ENCODE measurements at regions not wholly inside any gene's neighbourhood (a gene's known extent, or its start where the extent isn't known, plus 50 kb on each side); places are given as distances from the start of the nearest gene placed in this dataset.

DNA sequence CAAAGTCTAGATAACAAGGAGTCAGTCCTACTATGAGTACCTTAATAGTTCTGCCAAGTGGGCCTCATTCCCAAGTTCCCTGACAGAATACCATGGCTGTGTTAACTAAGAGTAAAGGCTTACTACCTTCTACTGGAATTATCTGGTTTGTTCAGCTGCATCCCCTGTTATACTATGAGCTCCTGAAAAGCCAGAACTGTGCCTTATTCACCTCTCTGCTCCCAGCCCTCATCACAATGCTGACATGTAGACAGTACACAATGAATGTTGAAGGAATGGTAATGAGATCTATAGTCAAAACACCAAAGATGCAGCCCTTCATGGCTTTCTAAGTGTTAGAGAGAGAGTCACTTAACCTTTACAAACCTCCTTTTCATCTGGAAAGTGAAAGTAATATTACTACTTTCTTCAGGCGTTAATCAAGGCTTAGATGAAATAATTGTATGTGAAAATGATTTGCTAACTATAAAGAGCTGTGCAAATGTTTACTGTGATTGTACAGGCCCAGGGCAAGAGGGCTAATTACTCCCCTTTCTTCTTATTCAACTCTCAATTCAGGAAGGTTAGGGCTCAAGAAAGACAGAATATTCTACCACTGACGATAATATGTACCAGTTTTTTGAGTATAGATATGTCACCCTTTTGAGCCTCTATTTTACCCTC is 70.3 kb upstream of the MROH9 start:
- WGBS, 2 donors = 56 to 63% methylated on average over 2 of the region's 2 CpGs
- FAIRE-seq (no peak), ATAC-seq (no peak), DNase-seq (no peak)
- TF ChIP-seq, protein P1, sequence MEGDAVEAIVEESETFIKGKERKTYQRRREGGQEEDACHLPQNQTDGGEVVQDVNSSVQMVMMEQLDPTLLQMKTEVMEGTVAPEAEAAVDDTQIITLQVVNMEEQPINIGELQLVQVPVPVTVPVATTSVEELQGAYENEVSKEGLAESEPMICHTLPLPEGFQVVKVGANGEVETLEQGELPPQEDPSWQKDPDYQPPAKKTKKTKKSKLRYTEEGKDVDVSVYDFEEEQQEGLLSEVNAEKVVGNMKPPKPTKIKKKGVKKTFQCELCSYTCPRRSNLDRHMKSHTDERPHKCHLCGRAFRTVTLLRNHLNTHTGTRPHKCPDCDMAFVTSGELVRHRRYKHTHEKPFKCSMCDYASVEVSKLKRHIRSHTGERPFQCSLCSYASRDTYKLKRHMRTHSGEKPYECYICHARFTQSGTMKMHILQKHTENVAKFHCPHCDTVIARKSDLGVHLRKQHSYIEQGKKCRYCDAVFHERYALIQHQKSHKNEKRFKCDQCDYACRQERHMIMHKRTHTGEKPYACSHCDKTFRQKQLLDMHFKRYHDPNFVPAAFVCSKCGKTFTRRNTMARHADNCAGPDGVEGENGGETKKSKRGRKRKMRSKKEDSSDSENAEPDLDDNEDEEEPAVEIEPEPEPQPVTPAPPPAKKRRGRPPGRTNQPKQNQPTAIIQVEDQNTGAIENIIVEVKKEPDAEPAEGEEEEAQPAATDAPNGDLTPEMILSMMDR (IDR thresholded peaks at IDR 0.05) = no peak
- Histone ChIP-seq H3K36me3 (no peaks in the 10 kb centered on the region), H3K4me1 (no peaks in the 10 kb centered on the region), H3K27ac (no peak overlapping the region), H3K9me3 (no peaks in the 10 kb centered on the region), H3K4me3 (no peak overlapping the region), H3K27me3 (no peaks in the 10 kb centered on the region)
- intact Hi-C loops (cut with DNase I) = no loop called here

DNA sequence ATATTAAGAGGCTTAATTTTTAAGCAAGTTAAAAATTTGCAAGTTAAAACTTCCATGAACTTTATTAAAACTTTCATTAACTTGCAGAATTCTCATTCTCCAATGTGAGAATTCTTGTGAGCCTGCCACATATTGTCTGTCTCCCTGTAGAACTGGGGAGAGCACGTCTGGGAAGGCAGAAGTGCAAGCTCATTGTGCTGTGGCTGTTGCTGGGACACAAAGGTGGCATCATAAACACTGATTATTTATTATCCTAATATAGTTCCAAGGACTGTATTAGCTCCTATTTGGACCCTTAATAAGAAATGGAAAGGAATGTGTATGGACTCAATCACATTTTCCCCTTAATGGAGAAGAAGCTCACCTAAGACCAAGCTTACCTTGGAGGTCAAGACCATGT is 68.7 kb upstream of the MROH9 start:
- no peak overlapping the region for H3K27ac ChIP-seq
- H3K9me3 ChIP-seq = no peaks in the 10 kb centered on the region
- no peaks in the 10 kb centered on the region for H3K4me1 ChIP-seq
- H3K4me3 ChIP-seq = no peak overlapping the region
- intact Hi-C loops (cut with DNase I) = no loop called here
- 39 to 41% methylated on average over 1 of the region's 1 CpG for WGBS, 2 donors
- FAIRE-seq = no peak
- H3K36me3 ChIP-seq = no peaks in the 10 kb centered on the region
- ATAC-seq = no peak
- TF ChIP-seq, protein P1 (IDR thresholded peaks at IDR 0.05) = no peak
- DNase-seq = no peak
- H3K27me3 ChIP-seq = no peaks in the 10 kb centered on the region

DNA sequence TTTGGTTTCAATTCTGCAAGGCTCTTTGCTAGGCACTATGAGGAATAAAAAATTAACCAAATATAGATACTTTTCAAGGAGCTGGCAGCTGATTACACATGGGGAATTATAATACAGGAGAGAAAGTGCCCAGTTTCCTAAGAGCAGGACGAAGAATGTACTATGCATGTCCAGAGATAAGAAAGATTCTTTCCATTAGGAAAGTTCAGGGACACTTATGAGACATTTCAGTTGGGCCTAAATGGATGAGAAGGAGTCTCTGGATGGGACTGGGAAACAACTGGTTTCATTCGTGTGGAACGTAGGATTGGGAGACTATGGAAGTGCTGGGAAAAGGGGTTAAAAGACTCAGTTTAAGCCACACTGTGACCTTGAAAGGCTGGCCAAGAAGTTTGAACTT is 63.5 kb upstream of the MROH9 start:
- ATAC-seq (no peak), DNase-seq (no peak), FAIRE-seq (no peak)
- Histone ChIP-seq H3K4me3 (no peak overlapping the region), H3K36me3 (no peaks in the 10 kb centered on the region), H3K4me1 (no peaks in the 10 kb centered on the region), H3K9me3 (no peaks in the 10 kb centered on the region), H3K27me3 (no peaks in the 10 kb centered on the region), H3K27ac (no peak overlapping the region)
- WGBS, 2 donors = 61 to 66% methylated on average over 3 of the region's 3 CpGs
- TF ChIP-seq, protein P1 (IDR thresholded peaks at IDR 0.05) = no peak
- intact Hi-C loops (cut with DNase I) = no loop called here

DNA sequence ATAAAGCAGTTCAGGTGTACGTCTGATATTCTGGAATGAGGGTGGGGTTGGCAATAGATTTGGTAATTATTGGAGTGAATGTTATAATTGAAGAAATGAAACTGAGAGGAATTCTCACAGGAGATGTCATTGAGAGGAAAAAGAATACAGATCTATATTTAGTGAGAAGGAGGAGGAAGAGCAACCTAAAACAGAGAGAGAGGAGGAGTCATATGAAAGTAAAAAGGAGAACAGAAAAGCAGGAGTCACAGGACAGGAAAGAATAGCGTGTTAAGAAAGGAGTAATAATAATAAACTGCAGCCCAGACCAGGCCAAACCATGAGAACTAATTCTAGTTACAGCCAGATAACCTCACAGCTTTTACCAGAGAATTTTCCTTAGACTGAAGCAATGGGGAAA is 62.7 kb upstream of the MROH9 start:
- Histone ChIP-seq H3K4me1 (no peaks in the 10 kb centered on the region), H3K27me3 (no peaks in the 10 kb centered on the region), H3K9me3 (no peaks in the 10 kb centered on the region), H3K36me3 (no peaks in the 10 kb centered on the region), H3K27ac (no peak overlapping the region), H3K4me3 (no peak overlapping the region)
- DNase-seq (no peak), FAIRE-seq (no peak), ATAC-seq (no peak)
- TF ChIP-seq, protein P1 (IDR thresholded peaks at IDR 0.05) = no peak
- intact Hi-C loops (cut with DNase I) = no loop called here
- WGBS, 2 donors = 47 to 58% methylated on average over 2 of the region's 2 CpGs

DNA sequence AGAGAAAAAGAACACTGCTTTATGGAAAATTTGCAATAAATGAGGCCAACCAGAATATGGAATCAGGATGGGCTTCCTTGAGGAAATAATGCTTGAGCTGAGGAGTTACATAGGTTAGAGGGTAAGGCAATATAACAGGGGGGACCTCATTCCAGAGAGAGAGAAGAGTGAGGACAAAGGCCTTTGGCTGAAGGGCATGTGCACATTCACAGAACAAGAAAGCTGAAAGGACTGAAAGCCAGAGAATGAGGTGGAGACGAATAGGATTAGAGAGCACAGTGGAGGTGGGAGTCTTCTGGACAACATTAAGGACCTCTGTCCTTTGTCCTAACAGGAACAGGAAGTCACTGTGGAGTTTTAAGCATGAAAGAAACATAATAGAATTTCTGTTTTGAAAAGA is 60.7 kb upstream of the MROH9 start:
- intact Hi-C loops (cut with DNase I) = no loop called here
- no peak for FAIRE-seq
- TF ChIP-seq, protein P1 (IDR thresholded peaks at IDR 0.05) = no peak
- DNase-seq = no peak
- Histone ChIP-seq H3K9me3 (no peaks in the 10 kb centered on the region), H3K36me3 (no peaks in the 10 kb centered on the region), H3K4me3 (no peak overlapping the region), H3K27ac (no peak overlapping the region), H3K27me3 (peaks cover 0 to 2% (median 0%) of the 10 kb centered on the region in 4 donors), H3K4me1 (no peaks in the 10 kb centered on the region)
- 29 to 40% methylated on average over 1 of the region's 1 CpG for WGBS, 2 donors
- no peak for ATAC-seq
